Panc1 (cell line): ENCODE measurements at regions not wholly inside any gene's neighbourhood (a gene's known extent, or its start where the extent isn't known, plus 50 kb on each side); places are given as distances from the start of the nearest gene placed in this dataset.
A peak's percentile ranks its signal among the peaks of the same experiment; 100 is the strongest.

Source experiments
- ATAC-seq: fragments of 200-7000 bp; cut with Tn5 transposase; 2 replicates; pipeline ENCODE4 v1.9.1; 2020; ENCODE audit warnings: mild to moderate bottlenecking, moderate library complexity
- BruUV-seq: library from RNA; stranded (reverse); fragments of 400-500 nt; replicated peaks from 2 replicates; lab custom pipeline; 2021; lab: Mats Ljungman, UMichigan
- CTCF ChIA-PET: fragments of 300-600 bp; sonication (Branson Sonifier 250); formaldehyde crosslinking; loops from one replicate; lab custom pipeline; 2022; ENCODE audit warnings: antibody characterized with exemption; lab: Charles Lee
- POLR2A ChIA-PET: fragments of 300-600 bp; sonication (Branson Sonifier 250); formaldehyde crosslinking; loops from one replicate; lab custom pipeline; 2022; ENCODE audit warnings: antibody characterized with exemption; lab: Charles Lee
- DNase-seq: peaks from one replicate; pipeline ENCODE4 v3.0.0-alpha.2; 2010; ENCODE audit warnings: low read depth, low spot score
- H3K27ac ChIP-seq: 2 replicates; pipeline ENCODE4 v1.5.1; 2011; ENCODE audit warnings: mild to moderate bottlenecking, low read length, inconsistent platforms
- H3K27me3 ChIP-seq: fragments of 200-500 bp; sonication (Bioruptor generic); 2 replicates; pipeline ENCODE4 v1.6.0; 2014; ENCODE audit warnings: low read length, inconsistent platforms; ENCODE audit not compliant: control insufficient read depth, insufficient read depth
- H3K36me3 ChIP-seq: fragments of 200-500 bp; sonication (Bioruptor generic); 2 replicates; pipeline ENCODE4 v1.5.1; 2014; ENCODE audit warnings: inconsistent platforms, mild to moderate bottlenecking, low read length, moderate library complexity; ENCODE audit not compliant: control insufficient read depth, insufficient read depth
- H3K4me1 ChIP-seq: 2 replicates; pipeline ENCODE4 v1.5.1; 2011; ENCODE audit warnings: inconsistent platforms, mild to moderate bottlenecking, low read length, moderate library complexity; ENCODE audit not compliant: control insufficient read depth, insufficient read depth
- H3K4me3 ChIP-seq, 2 experiments: 2 replicates each; pipeline ENCODE4 v1.5.1; 2011 to 2012; ENCODE audit warnings: low read depth in 2 of 2, low read length in 2 of 2, mild to moderate bottlenecking in 2 of 2, inconsistent platforms in 1 of 2, moderate library complexity in 1 of 2
- H3K9me3 ChIP-seq: fragments of 200-500 bp; sonication (Bioruptor generic); 2 replicates; pipeline ENCODE4 v1.5.1; 2014; ENCODE audit warnings: low read depth, mild to moderate bottlenecking, inconsistent platforms, low read length, moderate library complexity; ENCODE audit not compliant: control insufficient read depth, insufficient read depth
- CTCF ChIP-seq: fragments of 450-650 bp; IDR thresholded peaks from 2 replicates; pipeline ENCODE4 v1.5.1; 2017; ENCODE audit warnings: mild to moderate bottlenecking
- POLR2AphosphoS5 ChIP-seq: IDR thresholded peaks from 2 replicates; pipeline ENCODE4 v1.6.1; 2012; ENCODE audit warnings: mild to moderate bottlenecking, low read depth, low read length, moderate library complexity
- REST ChIP-seq, 2 experiments: IDR thresholded peaks; 2 replicates each; pipeline ENCODE4 v1.6.1; 2011 to 2012; ENCODE audit warnings: low read depth in 2 of 2, control low read depth in 1 of 2, low read length in 1 of 2, mild to moderate bottlenecking in 1 of 2, moderate library complexity in 1 of 2; ENCODE audit not compliant: insufficient read depth in 1 of 2
- SIN3A ChIP-seq: IDR thresholded peaks from 2 replicates; pipeline ENCODE4 v1.6.1; 2012; ENCODE audit warnings: low read depth, mild to moderate bottlenecking, low read length, moderate library complexity, borderline replicate concordance; ENCODE audit not compliant: insufficient read depth
- TCF7L2 ChIP-seq: IDR thresholded peaks from 2 replicates; pipeline ENCODE4 v1.6.1; 2011; ENCODE audit warnings: mild to moderate bottlenecking, low read depth, low read length, inconsistent platforms
- in situ Hi-C: cut with HindIII; loops from 2 replicates; pipeline ENCODE4 v1.10.0; 2016; ENCODE audit warnings: low sequenced_read_pairs, low pct_unique_long_range_greater_than_20kb
- intact Hi-C: fragments of 100-400 bp; cut with micrococcal nuclease; formaldehyde crosslinking; loops from one replicate; pipeline ENCODE4 v1.10.0; 2022; ENCODE audit not compliant: unreplicated experiment

- H3K4me3 ChIP-seq = no peak overlapping the region
- no peak for DNase-seq
- TF ChIP-seq REST (IDR thresholded peaks at IDR 0.05; ENCODE audit: insufficient read depth in 1 of 2, low read depth in 2 of 2, low read length in 1 of 2) (no peak), SIN3A (no peak), TCF7L2 (no peak), POLR2AphosphoS5 (no peak), CTCF (no peak)
- ATAC-seq = no peak
- H3K9me3 ChIP-seq = no peaks in the 10 kb centered on the region
- ChIA-PET CTCF (no interaction called here), POLR2A (no interaction called here)
- in situ Hi-C loops = no loop called here
- intact Hi-C loops = no loop called here
- no TSS peak for BruUV-seq
- no peaks in the 10 kb centered on the region for H3K36me3 ChIP-seq
- no peaks in the 10 kb centered on the region for H3K27me3 ChIP-seq
- H3K27ac ChIP-seq = no peak overlapping the region
- no peaks in the 10 kb centered on the region for H3K4me1 ChIP-seq
These were observed 801.9 kb downstream of the BRINP3 start for GRCh38 chr1:189675712-189676244.

GRCh38 chr1:189678779-189679178 lies 798.9 kb downstream of the BRINP3 start:
- DNase-seq = no peak
- intact Hi-C loops = no loop called here
- BruUV-seq = no TSS peak
- ATAC-seq = no peak
- TF ChIP-seq POLR2AphosphoS5 (no peak), CTCF (peak; percentile 14; the same call in 1 of the 2 replicates), TCF7L2 (no peak), REST (IDR thresholded peaks at IDR 0.05; ENCODE audit: insufficient read depth in 1 of 2, low read depth in 2 of 2, low read length in 1 of 2) (no peak)
- CTCF ChIA-PET = no interaction called here
- Histone ChIP-seq H3K27me3 (no peaks in the 10 kb centered on the region), H3K4me3 (no peak overlapping the region), H3K36me3 (no peaks in the 10 kb centered on the region), H3K4me1 (no peaks in the 10 kb centered on the region), H3K27ac (no peak overlapping the region), H3K9me3 (no peaks in the 10 kb centered on the region)
- in situ Hi-C loops = no loop called here
- POLR2A ChIA-PET = no interaction called here
